ENCODE measurements at regions not wholly inside any gene's neighbourhood (a gene's known extent, or its start where the extent isn't known, plus 50 kb on each side); places are given as distances from the start of the nearest gene placed in this dataset.
"Not testable (repeated sequence)": the region's sequence is repeated elsewhere in the genome, so short reads cannot be mapped to it uniquely, and the experiment has no call there.

DNA sequence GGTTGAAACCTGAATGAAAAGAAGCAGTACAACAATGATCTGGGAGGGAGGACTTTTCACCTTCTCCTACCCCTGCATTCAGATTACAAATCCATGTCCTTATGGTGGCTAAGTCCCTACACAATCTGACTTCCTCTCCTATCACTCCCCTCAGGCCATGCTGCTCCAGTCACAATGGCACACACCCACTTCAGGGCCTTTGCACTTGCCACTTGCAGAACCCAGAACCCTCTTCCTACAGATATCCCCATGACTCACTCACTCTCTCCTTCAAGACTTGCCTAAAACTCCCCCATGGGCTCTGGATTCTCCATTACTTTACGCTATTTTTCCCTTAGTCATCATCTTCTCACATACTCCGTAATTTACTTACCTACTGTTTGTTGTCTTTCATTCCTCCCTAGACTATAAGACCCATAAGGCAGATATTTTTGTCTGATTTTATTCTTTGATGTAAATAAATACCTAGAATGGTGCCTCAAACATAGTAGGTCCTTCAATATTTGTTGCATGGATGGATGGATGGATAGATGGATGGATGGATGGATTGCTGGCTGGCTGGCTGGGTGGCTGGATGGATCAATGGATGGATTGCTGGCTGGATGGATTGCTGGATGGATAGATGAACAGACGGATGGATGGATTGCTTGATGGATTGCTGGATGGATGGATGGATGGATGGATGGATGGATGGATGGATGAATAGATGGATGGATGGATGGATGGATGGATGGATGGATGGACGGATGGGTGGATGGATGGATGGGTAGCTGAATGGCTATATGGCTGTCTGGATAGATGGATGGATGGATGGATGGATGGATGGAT, 94.7 kb upstream of the NAV2 start:
- peak in 1 of 2 donors; percentile 58 for DNase-seq

DNA sequence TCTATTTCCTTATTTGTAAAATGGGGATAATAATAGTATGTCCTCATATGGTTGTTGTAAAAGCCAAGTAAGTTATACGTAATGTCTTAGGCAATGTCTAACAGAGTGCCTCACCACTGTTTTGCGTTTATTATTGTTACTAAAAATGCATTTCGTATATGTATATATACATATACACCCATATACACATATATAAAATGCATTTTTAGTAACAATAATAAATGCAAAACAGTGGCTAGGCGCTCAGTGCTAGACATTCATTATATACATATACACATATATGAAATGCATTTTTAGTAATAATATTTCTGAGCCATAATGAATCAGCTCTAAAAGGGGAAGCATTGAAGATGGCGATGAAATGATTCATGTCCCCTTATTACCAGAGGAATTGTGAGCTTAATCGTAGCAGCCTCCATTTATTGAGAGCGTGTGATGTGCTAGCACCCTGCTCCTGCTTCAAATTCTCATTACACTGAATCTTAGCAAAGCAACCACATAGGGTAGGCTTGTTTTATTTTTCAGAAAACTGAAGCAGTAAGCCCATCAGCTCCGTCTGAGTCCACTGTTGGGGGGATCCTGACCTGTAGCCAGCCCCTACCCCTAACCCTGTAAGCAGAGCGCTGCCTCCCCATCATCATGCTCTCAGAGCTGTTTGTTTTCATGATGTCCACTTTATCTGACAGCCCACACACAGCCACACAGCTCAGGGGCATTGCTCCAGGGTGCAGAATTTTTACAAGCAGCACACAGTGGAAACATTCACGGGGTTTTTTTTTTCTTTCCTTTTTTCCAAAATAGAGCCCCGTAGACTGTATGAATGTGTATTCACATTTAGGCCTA, 97.1 kb upstream of the NAV2 start:
- DNase-seq = peak; percentile 36 to 44

DNA sequence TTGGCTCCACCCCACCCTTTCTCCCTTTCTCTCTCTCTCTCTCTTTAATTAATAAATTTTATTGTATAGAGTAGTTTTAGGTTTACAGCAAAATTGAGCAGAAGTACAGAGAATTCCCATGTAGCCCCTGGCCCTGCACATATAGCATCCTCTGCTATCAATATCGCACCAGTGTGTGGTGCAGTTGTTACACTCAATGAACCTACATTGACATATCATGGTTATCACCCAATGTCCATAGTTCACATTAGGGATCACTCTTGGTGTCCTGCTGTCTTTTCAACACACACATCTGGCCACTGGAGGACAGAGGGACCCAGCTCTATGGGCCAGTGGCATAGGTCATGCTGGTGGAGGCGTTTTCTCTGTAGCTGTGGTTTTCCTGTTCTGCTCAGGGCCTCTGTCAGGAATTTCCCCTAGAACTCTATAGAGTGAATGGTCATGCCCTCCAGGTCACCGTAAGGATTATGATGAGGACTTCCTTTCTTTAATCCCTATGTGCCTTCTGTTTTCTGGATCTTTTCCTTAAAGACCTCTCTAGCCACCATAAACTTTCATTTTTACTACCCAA, 98.2 kb upstream of the NAV2 start:
- DNase-seq = peak; percentile 73 to 86

GRCh38 chr11:19612025-19612424, 100.6 kb upstream of the NAV2 start:
- DNase-seq = not testable (repeated sequence)

DNA sequence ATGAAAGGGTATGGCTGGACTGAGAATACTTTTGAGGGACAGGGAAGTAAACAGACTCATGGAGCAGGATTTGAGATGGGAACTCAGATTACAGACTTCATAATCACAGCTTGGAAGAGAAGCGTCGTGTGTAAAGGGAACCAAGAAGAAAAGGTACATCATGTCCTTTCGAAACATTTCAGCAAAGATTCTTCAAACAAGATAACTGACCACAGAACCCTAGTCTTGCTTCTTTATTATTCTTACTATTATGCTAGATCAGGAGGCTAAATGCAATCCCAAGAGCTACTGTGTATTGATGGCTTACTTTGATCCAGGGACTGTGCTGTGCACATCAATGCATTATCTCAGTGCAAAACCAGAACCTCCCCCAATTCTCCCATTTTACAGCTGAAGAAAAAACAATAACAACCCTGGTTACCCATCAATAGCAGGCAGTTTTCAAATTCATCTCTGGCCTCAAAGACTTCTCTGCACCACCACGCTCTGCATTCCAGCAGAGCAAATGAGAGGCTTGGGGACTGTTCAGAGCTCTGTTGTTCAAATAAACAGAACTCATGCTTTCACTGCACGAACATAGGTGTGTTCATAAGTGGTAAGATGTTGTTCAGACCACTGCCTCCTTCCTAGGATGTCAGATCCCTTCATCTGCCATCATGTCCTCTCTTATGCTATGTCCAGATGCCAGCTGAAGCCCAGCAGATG, 104.8 kb upstream of the NAV2 start:
- no peak for DNase-seq

DNA sequence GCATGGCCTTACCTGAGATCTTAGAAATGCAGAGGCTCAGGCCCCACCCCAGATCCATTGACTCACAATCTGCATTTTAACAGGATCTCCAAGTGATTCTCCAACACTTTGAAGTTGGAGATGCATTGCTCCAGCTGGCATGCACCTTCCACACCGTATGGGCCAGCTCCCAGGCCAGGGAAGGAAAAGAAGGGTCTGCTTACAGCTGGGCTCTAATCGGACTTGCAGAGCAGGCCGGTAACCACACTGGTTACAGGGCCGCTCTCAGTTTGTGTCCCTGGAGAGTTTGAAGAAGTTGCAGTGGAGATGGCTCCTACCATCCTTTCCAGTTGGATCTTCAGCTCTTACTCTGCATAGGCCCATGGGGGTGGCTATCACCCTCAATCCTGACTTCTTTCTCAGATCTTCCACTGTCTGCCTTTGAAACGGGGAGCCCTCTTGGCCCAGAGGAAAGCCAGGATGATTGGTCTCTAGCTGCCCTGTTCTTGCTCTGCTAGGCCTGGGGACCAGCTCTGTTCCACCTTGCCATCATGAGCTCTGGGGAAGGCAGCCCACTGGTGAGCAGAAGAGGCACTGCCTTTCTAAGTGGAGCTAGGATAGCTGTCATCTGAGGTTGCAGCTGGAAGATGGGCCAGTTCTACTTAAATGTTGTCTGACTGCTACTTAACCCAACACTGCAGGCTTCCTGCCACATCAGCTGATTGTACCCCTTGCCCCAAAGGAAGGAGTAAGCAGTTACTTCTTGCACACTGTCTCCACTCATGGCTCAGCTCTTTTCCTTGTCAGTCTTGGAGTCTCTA, 105.6 kb upstream of the NAV2 start:
- no peak for DNase-seq

GRCh38 chr11:19605520-19606371, 106.9 kb upstream of the NAV2 start:
- DNase-seq = no peak

DNA sequence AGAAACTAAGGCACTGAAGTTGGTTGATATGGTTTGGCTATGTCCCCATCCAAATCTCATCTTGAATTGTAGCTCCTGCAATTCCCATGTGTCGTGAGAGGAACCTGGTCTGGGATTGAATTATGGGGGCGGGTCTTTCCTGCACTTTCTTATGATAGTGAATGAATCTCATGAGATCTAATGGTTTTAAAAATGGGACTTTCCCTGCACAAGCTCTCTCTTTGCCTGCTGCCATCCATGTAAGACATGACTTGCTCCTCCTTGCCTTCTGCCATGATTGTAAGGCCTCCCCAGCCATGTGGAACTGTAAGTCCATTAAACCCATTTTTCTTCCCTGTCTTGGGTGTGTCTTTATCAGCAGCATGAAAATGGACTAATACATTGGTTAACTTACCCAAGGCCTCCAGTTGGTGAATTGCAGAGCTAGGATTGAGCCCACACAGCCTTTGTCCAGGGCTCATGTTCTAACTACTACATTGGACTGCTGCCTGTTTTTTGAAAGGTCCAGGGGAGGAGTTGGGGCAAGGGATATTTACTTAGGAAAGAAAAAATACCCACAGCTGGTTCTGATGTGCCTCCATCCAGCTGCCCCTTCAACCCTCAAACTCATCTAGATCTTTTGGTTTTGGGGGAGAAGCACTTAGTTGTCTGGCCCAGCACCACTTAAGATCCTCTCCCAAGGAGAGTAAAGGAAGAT, 107.8 kb upstream of the NAV2 start:
- DNase-seq = no peak

- no peak for DNase-seq
Measured at GRCh38 chr11:19603771-19604170, 108.9 kb upstream of the NAV2 start.

GRCh38 chr11:19602891-19603290, 109.7 kb upstream of the NAV2 start:
- DNase-seq = peak; percentile 41 to 70

- no peak for DNase-seq
Measured at GRCh38 chr11:19602406-19602805, 110.2 kb upstream of the NAV2 start.

GRCh38 chr11:19601235-19601634, 111.4 kb upstream of the NAV2 start:
- no peak for DNase-seq

DNA sequence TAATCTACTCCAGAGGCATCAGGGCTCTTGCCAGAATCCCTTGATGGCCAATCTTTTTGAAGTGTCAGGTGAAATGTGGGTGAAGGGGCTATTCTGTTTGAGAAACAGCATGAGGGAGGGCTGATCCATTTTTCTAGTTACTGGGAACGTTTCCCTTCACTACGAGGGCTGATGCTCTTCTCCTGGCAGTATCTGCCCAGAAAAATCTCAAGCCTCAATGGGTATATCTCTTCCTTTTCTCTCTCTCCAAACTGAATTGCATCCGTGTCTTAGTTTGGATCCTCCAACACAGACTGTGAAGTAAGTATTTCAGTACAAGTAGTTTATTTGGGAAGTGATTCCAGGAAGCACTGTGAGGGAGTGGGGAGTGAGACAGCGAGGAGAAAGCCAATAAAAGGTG, 113.0 kb upstream of the NAV2 start:
- no peak for DNase-seq

GRCh38 chr11:19598876-19599486, 113.7 kb upstream of the NAV2 start:
- no peak for DNase-seq

GRCh38 chr11:19598456-19598855, 114.2 kb upstream of the NAV2 start:
- no peak for DNase-seq

GRCh38 chr11:19597876-19598275, 114.8 kb upstream of the NAV2 start:
- DNase-seq = no peak

DNA sequence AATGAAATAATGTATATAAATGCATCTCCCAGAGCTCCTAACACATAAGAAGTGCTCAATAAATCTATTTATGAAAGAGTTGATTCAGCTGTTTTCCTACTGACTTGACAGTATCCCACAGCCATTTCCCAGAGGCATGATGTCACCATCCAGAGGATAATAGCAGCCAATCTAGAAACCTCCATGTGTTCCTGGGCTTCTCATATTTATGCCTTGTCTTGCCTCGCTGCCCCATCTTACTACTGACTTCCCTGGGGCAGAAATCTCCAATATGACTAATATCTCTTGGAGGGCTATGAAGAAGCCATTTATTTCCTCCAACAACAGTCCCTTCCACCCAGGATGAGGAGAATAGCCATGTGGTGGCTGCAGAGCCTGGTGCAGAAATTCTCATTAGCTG, 115.4 kb upstream of the NAV2 start:
- no peak for DNase-seq

- no peak for DNase-seq
Measured at GRCh38 chr11:19595840-19596751, 116.5 kb upstream of the NAV2 start.

- DNase-seq = no peak
Measured at GRCh38 chr11:19595499-19595839, 117.2 kb upstream of the NAV2 start.

Measured in inflammatory macrophage treated with lipopolysaccharide for 1 hour (primary cell).